ENCODE measurements at regions not wholly inside any gene's neighbourhood (a gene's known extent, or its start where the extent isn't known, plus 50 kb on each side); places are given as distances from the start of the nearest gene placed in this dataset.

- CTCF ChIA-PET: no interaction called here
- POLR2A ChIA-PET: no interaction called here
- peaks cover 0 to 10% of the 10 kb centered on the region in 2 experiments; a peak in 2 of 4 replicates for H3K9me3 ChIP-seq (ENCODE audit: control insufficient read depth in 1 of 2, insufficient read depth in 1 of 2, low read depth in 1 of 2, low read length in 2 of 2)
Measured at GRCh38 chr10:36489181-36489580, 636.2 kb upstream of the ANKRD30A start.

More at GRCh38 chr10:36489181-36489580, 636.2 kb upstream of the ANKRD30A start:
- no peaks in the 10 kb centered on the region for H3K27me3 ChIP-seq (ENCODE audit: insufficient read depth, low read length)
- TF ChIP-seq, protein P1, sequence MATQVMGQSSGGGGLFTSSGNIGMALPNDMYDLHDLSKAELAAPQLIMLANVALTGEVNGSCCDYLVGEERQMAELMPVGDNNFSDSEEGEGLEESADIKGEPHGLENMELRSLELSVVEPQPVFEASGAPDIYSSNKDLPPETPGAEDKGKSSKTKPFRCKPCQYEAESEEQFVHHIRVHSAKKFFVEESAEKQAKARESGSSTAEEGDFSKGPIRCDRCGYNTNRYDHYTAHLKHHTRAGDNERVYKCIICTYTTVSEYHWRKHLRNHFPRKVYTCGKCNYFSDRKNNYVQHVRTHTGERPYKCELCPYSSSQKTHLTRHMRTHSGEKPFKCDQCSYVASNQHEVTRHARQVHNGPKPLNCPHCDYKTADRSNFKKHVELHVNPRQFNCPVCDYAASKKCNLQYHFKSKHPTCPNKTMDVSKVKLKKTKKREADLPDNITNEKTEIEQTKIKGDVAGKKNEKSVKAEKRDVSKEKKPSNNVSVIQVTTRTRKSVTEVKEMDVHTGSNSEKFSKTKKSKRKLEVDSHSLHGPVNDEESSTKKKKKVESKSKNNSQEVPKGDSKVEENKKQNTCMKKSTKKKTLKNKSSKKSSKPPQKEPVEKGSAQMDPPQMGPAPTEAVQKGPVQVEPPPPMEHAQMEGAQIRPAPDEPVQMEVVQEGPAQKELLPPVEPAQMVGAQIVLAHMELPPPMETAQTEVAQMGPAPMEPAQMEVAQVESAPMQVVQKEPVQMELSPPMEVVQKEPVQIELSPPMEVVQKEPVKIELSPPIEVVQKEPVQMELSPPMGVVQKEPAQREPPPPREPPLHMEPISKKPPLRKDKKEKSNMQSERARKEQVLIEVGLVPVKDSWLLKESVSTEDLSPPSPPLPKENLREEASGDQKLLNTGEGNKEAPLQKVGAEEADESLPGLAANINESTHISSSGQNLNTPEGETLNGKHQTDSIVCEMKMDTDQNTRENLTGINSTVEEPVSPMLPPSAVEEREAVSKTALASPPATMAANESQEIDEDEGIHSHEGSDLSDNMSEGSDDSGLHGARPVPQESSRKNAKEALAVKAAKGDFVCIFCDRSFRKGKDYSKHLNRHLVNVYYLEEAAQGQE (IDR thresholded peaks at IDR 0.05; ENCODE audit: low read depth): no peak
- TF ChIP-seq ELF1 (IDR thresholded peaks at IDR 0.05; ENCODE audit: borderline replicate concordance, low read depth) (no peak), EZH2phosphoT487 (IDR thresholded peaks at IDR 0.05; ENCODE audit: borderline replicate concordance) (no peak), SIN3A (IDR thresholded peaks at IDR 0.05; ENCODE audit: low read depth) (no peak), FOSL1 (IDR thresholded peaks at IDR 0.05; ENCODE audit: low read depth) (no peak), CEBPB (IDR thresholded peaks at IDR 0.05; ENCODE audit: low read depth) (no peak), RAD21 (IDR thresholded peaks at IDR 0.05; ENCODE audit: low read depth) (no peak), POLR2A (IDR thresholded peaks at IDR 0.05; ENCODE audit: borderline replicate concordance, extremely low read depth, insufficient read depth, insufficient read length) (no peak), ZNF274 (IDR thresholded peaks at IDR 0.05; ENCODE audit: low read depth, low read length) (no peak), EZH2 (IDR thresholded peaks at IDR 0.05) (no peak), SRF (IDR thresholded peaks at IDR 0.05; ENCODE audit: low read depth) (no peak), CTCF (IDR thresholded peaks at IDR 0.05 in 2 of 3, conservative IDR thresholded peaks at IDR 0.05 in 1 of 3; ENCODE audit: borderline replicate concordance in 1 of 3, insufficient read depth in 1 of 3, low read depth in 2 of 3, low read length in 2 of 3) (no peak), SP1 (IDR thresholded peaks at IDR 0.05; ENCODE audit: low read depth) (no peak)
- no TSS peak for BruUV-seq (replicated peaks)
- H3K4me2 ChIP-seq (ENCODE audit: low read length): no peak overlapping the region
- DNase-seq (ENCODE audit: low read depth, low spot score) (no peak), ATAC-seq (no peak)
- H3K4me1 ChIP-seq (ENCODE audit: control insufficient read depth in 1 of 2, insufficient read depth in 2 of 2, low read length in 2 of 2): no peaks in the 10 kb centered on the region
- no peak overlapping the region for H2AFZ ChIP-seq (ENCODE audit: low read depth, low read length, poor library complexity, severe bottlenecking)
- no peak overlapping the region for H3K27ac ChIP-seq (ENCODE audit: low read depth, low read length)
- no peak overlapping the region for H3K9ac ChIP-seq (ENCODE audit: low read length)
- H3K4me3 ChIP-seq (replicated peaks in 1 of 2; ENCODE audit: low read depth in 1 of 2, low read length in 2 of 2): no peak overlapping the region
- RAD21 ChIA-PET (ENCODE audit: low non-redundant PET in 1 of 2, low total read pairs in 2 of 2, uncharacterized antibody in 2 of 2, unreplicated experiment in 2 of 2): no interaction called here
- H3K79me2 ChIP-seq (ENCODE audit: insufficient read depth, low read length): no peaks in the 10 kb centered on the region
- intact Hi-C loops (cut with micrococcal nuclease): no loop called here
- H3K9me2 ChIP-seq (ENCODE audit: insufficient read depth): no peaks in the 10 kb centered on the region
- H3K36me3 ChIP-seq (ENCODE audit: control insufficient read depth in 1 of 2, insufficient read depth in 2 of 2, low read length in 2 of 2): no peaks in the 10 kb centered on the region
- no peaks in the 10 kb centered on the region for H4K20me1 ChIP-seq (ENCODE audit: insufficient read depth)
